GM21381 (cell line): ENCODE measurements at regions not wholly inside any gene's neighbourhood (a gene's known extent, or its start where the extent isn't known, plus 50 kb on each side); places are given as distances from the start of the nearest gene placed in this dataset.
A peak's percentile ranks its signal among the peaks of the same experiment; 100 is the strongest.
"Not testable (repeated sequence)": the region's sequence is repeated elsewhere in the genome, so short reads cannot be mapped to it uniquely, and the experiment has no call there.

ENCODE experiments used
- ATAC-seq: cut with Tn5 transposase; IDR thresholded peaks from one replicate; pipeline ENCODE4 v1.9.1; 2021; ENCODE audit warnings: mild to moderate bottlenecking, moderate library complexity; ENCODE audit not compliant: unreplicated experiment

DNA sequence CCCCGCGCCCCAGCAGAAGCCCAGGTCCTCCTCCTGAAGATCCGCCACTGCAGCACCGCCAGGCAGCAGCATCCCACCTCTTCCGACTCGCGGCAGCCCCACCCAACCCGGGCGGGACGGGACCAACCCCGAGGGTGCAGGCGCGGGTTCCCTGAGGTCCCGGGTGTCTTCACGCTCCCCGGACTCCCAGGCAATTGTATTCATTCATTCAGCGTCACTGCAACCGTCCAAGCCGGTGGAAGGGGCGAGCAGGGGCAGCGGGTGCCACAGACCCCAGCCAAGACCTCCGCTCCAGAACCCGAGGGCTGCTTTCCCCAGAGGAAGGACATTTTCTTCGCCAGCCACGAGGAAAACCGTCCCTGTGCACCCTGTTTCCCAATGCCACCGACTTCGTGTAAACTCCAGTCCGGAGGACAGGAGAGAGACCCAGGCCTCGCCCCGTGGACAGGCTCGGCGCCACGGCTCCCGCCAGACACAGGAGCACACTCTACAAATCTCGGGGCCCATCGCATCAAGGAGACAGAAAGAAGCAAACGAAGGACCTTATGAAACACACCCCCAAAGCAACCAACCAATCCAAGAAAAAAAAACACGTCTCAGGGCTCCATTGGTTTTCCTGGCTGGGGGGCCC lies 1471.5 kb downstream of the FOXD4L5 start:
- not testable (repeated sequence) for ATAC-seq

DNA sequence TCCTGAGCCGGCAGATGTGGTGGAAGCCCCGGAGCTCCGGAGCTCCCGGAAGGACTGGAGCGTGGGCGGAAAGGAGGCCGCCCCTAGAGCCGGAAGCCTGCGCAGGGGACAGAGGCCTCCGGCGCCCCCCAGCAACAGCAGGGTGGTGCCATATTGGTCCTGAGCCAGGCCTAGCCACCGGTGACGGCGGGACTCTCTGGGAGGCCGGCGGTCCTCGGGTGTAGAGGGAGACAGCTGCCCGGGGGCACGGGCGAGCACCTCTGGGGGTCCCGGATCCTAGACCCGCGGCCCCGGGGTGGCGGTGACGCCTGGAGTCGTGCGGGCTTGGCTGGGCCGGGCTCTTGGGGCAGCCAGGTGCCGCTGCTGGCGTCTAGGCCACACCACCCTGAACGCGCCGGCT lies 1472.2 kb downstream of the FOXD4L5 start:
- peak; percentile 64 for ATAC-seq

DNA sequence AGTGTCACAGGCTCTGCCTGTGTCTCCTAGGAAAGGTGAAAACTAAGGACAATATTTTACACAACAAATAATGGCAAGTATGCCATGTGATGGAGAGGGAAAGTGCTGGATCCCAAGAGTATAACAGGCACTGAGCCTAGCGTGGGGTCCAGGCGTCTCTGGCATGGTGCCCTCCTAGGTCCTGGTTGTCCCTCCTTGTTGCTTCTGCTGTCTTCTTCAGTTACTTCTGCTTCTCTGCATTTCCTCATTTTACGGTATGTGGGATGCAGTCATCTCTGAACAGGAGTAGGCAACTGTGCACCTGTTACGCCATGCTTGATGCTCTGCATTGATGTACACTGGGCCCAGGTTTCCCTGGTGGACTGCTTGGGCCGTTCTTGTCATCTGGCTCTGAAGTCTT lies 1480.8 kb downstream of the FOXD4L5 start:
- ATAC-seq = not testable (repeated sequence)

DNA sequence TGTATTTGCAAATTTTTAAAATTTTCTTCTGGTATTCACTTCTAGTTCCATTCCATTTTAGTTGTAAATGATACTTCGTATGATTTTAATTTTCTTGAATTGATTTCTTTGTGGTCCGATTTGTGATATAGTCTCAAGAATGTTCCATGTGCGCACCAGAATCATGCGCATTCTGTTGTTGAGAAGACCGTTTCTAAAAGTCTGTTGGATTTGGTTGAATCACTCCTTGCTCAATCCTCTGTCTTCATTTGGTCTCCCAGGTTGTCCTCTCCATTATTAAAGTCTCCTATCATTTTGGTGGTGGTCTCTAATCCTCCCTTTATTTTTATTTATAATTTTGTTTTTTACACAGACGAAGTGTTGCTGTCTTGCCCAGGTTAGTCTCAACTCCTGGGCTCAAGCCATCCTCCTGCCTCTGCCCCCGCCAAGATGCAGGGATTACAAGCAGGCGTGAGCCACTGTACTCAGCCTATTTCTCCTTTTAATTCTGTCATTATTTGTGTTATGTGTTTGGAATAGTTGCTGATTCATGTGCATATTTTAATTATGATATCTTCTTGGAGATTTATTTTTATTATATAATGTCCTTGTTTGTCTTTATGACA lies 1490.8 kb downstream of the FOXD4L5 start:
- not testable (repeated sequence) for ATAC-seq

DNA sequence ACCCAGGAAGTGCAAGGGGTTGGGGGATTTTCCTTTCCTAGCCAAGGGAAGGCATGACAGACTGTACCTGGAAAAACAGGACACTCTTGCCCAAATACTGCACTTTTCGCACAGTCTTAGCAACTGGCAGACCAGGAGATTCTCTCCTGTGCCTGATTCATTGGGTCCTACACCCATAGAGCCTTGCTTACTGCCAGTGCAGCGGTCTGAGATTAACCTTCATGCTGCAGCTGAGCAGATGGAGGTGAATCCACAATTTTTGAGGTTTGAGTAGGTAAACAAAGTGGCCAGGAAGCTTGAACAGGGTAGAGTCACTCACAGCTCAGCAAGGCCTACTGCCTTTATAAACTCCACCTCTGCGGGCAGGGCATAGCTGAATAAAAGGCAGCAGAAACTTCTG lies 1497.6 kb downstream of the FOXD4L5 start:
- ATAC-seq = not testable (repeated sequence)

DNA sequence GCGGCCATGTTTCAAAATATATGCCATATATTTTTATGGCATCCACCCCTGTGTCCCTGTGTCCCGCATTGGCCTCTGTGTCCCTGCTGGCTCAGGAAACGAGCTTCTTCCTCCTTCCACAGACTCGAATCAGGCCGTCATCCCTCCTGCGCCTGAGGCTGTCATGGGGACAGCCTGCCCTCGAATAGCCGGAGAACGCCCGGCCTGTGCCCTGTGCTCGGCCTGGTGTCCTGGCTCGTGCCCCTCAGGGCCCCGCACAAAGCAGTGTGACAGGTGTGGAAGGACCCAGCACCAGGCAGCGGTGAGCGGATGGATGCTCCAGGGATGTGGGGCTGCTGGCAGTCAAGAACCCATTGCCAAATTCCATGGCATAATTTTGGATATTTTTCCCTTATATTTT lies 1500.0 kb downstream of the FOXD4L5 start:
- ATAC-seq = not testable (repeated sequence)

DNA sequence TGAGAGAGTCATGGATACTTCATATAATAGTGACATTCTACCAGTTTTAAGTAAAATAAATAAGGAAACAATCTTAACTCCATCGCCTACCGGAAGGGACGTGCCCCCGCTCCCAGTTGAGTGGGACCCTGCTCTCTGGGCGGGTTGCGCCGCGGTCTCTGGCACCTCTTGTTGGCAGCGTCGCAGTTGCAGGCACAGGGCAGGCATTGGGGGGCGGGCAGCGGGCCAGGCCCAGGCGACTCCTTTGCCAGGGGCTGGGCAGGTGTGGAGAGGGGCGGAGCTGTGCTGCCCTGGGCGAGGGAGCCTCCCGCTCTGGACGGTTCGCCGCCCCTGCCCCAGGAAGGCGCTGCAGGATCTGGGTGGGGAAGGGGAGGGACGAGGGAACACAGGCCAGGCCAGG lies 1500.6 kb downstream of the FOXD4L5 start:
- ATAC-seq = not testable (repeated sequence)

DNA sequence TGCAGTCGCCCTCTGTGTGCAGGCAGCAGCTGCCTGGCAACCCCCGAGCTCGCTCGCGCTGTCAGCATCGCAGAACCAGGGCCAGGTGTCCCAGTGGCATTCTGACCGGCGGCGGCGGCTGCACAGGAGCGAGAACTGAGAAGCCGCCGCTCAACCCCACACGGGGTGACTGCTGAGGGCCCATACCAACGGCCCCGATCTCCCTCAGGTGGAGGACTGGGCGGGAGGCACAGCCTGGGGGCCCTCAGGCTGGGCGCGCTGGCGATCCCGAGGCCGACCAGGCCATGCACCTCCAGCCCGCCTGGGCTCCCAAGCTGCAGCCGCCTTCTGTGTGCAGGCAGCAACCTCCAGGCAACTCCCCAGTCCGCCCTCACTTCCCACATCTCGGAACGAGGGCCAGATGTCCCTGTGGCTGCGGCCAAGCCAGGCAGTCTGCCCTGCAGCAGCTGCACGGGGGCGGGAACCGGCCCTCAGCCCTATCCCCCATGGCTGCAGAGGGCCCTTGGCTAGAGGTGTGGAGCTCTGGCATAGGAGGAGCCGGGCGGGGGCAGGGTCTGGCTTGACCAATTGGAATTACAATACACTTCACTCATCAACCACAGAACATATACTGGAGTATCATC lies 1503.1 kb downstream of the FOXD4L5 start:
- peak; percentile 37 for ATAC-seq

DNA sequence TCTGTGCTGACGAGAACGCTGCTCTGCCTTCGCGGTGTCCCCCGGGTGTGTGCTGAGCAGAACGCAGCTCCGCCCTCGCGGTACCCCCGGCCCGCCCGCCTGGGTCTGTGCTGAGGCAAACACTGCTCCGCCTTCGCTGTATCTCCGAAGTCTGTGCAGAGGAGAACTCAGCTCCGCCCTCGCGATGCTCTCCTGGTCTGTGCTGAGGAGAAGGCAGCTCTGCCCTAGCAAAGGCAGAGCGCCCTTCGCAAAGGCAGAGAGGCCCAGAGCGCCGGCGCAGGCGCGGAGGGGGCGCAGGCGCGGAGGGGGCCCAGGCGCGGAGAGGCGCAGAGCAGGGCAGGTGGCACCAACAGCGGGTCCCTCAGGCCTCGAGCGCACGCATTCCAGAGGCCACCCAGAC lies 1503.6 kb downstream of the FOXD4L5 start:
- ATAC-seq = peak; percentile 97

DNA sequence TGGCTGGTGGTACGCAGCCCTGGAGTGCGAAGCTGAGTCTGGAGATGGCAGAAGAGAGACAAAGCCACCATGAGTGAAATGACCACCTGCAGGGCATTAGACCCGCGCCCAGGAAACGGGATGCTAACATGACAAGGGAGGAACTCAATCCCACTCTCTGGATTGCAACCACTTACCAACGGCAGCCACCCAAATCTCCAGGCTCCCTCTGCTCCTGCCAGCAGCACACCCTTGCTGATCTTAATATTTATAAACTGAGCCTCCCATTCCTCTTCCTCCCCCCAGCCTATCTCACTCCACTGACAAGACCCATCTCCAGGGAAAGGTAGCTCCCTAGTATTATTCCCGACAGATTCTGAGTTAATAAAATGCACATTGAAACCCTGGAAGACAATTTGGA lies 1508.8 kb downstream of the FOXD4L5 start:
- not testable (repeated sequence) for ATAC-seq

DNA sequence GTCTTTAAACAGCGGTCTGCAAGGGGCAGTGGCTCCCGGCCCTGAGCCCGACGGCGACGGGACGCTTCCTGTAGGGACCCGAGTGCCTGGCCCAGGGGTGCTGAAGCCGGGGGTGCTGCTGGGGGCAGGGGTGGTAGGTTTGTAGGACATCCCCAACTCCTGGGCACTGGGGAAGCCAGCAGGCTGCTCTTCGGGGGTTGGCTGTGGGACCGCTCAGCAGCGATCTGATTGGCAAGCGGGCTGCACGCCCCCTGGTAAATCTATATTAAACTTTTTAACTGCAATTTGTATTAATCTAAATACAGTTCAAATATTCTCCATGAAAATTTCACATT lies 1510.0 kb downstream of the FOXD4L5 start:
- ATAC-seq = not testable (repeated sequence)

DNA sequence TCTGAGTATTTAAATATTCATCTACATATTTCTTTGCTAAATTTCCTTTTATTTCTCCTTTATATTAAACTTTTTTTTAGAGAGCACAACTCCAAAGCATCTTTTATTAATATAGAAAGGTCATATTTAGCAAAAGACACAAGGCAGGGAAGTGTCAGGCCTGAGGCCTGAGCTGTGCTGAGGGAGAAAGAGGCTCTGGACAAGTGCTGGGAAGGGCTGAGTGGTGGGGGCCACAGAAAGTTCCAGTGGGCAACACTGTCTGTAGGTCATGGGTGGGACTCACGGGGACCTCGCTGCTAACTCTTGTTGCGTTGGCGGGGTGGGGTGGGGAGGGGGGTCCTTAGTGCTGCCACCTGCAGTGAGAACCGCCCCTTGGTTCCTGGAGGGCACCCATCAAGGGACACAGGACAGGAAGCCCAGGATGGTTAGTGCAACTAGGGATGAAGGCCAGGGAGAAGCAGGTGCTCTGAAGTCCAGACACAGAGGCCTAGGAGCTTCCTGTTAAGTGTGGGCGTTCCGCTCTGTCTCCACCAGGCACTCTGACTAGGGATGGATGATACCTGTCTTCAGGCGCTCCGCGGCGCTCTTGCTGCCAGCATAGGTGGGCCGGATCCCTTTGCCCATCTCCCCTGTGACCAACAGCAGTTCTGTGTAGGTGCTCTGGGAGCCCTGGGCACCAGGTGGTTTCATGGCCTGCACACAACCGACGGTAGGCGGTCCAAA lies 1510.5 kb downstream of the FOXD4L5 start:
- not testable (repeated sequence) for ATAC-seq

DNA sequence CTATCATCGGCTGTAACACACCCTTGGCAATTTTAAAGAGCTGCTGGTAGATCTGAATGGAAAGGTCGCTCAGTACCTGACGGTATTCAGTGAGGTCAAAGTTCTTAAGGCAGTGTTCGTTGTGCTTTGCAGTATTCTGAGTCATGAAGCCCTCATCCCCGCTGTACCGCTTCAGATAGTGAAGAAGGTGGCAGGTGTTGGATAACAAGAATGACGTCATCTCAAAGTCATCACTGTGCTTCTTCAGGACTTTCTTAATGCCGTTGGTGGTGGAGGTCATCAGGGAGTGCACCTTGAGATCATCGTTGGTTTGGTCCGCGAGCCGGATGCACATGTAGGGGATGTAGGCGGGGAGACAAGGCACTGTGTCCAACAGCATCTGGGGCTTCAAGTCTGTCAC lies 1522.8 kb downstream of the FOXD4L5 start:
- not testable (repeated sequence) for ATAC-seq

DNA sequence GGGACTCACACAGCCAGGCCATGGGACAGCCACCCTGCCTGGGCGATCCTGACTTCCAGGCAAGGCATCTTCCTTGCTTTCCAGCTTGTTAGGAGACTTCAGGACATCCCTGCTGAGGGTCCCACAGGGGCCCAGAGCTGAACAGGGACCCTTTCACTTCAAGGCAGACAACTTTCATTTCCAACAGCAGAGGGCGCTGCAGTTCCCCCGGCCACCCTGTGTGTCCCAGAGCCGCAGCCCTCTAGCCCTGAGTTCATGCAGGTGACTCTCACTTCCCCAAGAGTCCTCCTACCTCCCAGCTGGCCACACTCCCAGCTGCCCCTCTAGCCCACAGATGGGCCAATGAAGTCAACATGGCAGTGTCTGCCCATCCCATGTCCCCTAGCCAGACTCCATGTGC lies 1556.0 kb downstream of the FOXD4L5 start:
- not testable (repeated sequence) for ATAC-seq

DNA sequence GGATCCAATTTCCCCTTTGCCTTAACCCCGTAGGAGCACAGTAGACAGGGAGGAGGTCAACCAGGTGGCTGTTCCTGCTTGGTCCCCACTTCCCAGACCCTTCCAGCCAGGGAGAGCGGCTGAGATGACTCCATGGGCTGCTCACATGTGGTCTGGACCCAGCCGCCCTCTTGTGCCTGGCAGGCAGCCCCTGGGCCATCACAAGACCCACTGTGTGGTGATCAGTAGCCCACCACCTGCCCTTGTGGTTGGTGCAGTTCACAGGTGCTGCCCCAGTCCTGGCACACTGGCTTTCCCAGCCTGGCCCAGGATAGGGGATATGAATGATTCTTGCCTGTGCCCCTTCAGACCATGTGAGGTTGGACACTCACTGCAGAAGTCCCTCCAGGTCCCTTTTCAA lies 1556.7 kb downstream of the FOXD4L5 start:
- ATAC-seq = no peak

DNA sequence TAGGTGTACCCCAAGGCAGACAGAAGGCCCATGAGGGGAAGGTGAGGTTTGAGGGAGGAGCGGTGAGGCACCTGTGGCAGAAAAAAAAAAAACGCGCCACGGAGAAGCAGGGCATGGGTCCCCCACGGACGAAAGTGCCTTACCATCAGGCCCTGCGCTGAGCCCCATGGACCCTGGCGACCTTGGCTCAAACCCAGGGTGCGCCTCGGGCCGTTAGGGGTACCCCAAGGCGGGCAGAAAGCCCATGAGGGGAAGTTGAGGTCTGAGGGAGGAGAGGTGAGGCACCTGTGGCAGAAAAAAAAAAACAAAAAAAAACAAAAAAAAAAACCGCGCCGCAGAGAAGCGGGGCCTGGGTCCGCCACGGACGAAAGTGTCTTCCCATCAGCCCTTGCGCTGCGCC lies 1576.7 kb downstream of the FOXD4L5 start:
- not testable (repeated sequence) for ATAC-seq

DNA sequence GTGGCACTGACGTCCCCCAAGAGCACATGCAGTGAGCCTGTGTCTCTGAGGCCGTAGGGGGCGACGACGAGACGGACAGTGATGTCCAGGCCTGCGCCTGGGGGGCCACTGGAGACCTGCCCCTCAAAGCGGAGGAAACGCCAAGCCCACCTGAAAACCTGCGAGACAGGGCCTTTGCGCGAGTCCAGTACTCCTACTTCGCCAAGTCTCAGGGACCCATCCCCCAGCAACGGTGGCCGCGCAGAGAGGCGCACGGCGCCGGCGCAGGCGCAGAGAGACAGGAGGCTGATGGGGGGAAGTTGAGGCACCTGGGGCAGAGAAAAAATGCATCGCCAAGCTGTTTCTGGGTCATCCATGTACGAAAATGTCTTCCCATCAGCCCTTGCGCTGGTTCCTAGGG lies 1580.6 kb downstream of the FOXD4L5 start:
- not testable (repeated sequence) for ATAC-seq

DNA sequence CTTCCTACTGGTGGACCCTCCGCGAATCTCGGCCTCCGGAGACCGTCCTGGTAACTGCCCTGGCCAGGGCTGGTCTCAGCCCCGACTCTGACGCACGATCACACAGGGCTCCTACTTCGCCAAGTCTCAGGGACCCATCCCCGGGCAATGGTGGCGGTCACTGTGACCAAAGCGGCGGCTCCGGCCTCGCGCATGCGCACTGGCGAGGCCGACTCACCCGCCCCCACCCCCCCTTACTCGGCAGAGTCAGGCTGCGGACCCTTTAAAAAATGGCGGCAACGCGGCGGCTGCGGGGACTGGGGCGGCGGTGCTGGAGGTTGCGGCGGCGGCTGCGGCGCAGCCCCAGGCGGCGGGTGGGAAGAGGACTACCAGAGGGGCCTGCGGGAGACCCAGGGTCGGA lies 1581.3 kb downstream of the FOXD4L5 start:
- not testable (repeated sequence) for ATAC-seq

DNA sequence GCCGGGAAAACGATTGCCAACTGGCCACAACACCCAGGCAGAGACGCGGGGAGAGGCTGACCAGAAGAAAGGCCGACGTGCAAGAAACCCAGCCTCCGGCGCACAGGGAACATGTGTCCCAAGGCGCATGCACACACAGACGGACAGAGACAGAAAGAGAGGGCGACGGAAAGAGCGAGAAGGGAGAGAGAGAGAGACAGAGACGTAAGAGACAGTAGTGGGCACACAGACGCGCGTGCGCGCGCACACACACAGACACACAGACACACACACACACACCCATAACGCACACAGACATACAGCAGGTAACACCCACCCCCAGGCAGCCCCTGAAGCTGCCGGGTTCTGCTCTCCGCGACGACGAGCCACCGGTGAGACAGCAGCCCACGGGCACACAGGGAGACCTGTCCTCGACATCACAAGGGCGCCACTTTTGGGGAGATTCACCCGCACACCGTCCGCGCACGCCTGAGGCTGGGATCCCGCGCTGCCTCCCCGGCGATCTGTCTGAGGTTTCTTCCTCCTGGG lies 1581.8 kb downstream of the FOXD4L5 start:
- not testable (repeated sequence) for ATAC-seq
